SU-DHL-6 (cell line): ENCODE measurements at regions not wholly inside any gene's neighbourhood (a gene's known extent, or its start where the extent isn't known, plus 50 kb on each side); places are given as distances from the start of the nearest gene placed in this dataset.

Experiments used
- H2AFZ ChIP-seq: fragments of 200-600 bp; sonication (generic); 2 replicates; pipeline ENCODE4 v1.6.1; 2014; ENCODE audit warnings: low read depth, mild to moderate bottlenecking, moderate library complexity, mixed read lengths, antibody characterized with exemption, low read length; ENCODE audit not compliant: severe bottlenecking
- H3F3A ChIP-seq: fragments of 200-600 bp; shearing (Covaris generic); 2 replicates; pipeline ENCODE4 v1.6.0; 2016; ENCODE audit warnings: antibody characterized with exemption, mild to moderate bottlenecking; ENCODE audit not compliant: insufficient read depth
- H3K27ac ChIP-seq: fragments of 200-600 bp; sonication (generic); 2 replicates; pipeline ENCODE4 v1.5.1; 2016; ENCODE audit warnings: low read depth, mild to moderate bottlenecking, low read length, moderate library complexity, mixed read lengths
- H3K27me3 ChIP-seq: fragments of 200-600 bp; sonication (generic), shearing (Covaris generic); 2 replicates; pipeline ENCODE4 v1.6.0; 2014; ENCODE audit warnings: mild to moderate bottlenecking, low read length
- H3K36me3 ChIP-seq: fragments of 200-600 bp; sonication (generic); 2 replicates; pipeline ENCODE4 v1.6.1; 2014; ENCODE audit warnings: mild to moderate bottlenecking, low read length, mixed read lengths
- H3K4me2 ChIP-seq: fragments of 300-600, 200-600 bp; shearing (Covaris generic), sonication (generic); 2 replicates; pipeline ENCODE4 v1.6.0; 2014; ENCODE audit warnings: low read length, low read depth, mild to moderate bottlenecking; ENCODE audit not compliant: poor library complexity, severe bottlenecking
- H3K4me3 ChIP-seq: fragments of 200-600 bp; sonication (generic); 2 replicates; pipeline ENCODE4 v1.5.1; 2014; ENCODE audit warnings: antibody characterized with exemption, low read length, mild to moderate bottlenecking, mixed read lengths; ENCODE audit not compliant: insufficient read depth, poor library complexity, severe bottlenecking
- H3K79me2 ChIP-seq: fragments of 200-600 bp; sonication (generic); 2 replicates; pipeline ENCODE4 v1.6.1; 2014; ENCODE audit warnings: mild to moderate bottlenecking, low read length, moderate library complexity; ENCODE audit not compliant: insufficient read depth
- H3K9ac ChIP-seq: fragments of 200-600 bp; sonication (generic); 2 replicates; pipeline ENCODE4 v1.7.0; 2014; ENCODE audit warnings: mild to moderate bottlenecking, low read length
- H3K9me2 ChIP-seq: fragments of 200-600 bp; sonication (generic); replicated peaks from 2 replicates; pipeline ENCODE4 v1.6.1; 2014; ENCODE audit warnings: low read length; ENCODE audit not compliant: insufficient read depth
- H3K9me3 ChIP-seq: fragments of 200-600 bp; sonication (generic); 2 replicates; pipeline ENCODE4 v1.6.1; 2014; ENCODE audit warnings: low read length, mixed read lengths; ENCODE audit not compliant: insufficient read depth
- H4K20me1 ChIP-seq: fragments of 200-600 bp; sonication (generic); 2 replicates; pipeline ENCODE4 v1.6.1; 2014; ENCODE audit warnings: low read depth, mild to moderate bottlenecking, antibody characterized with exemption, low read length, moderate library complexity, mixed read lengths
- CTCF ChIP-seq: fragments of 200-600 bp; sonication (generic); IDR thresholded peaks from one replicate; pipeline ENCODE4 v1.5.1; 2017; ENCODE audit warnings: antibody characterized with exemption, mild to moderate bottlenecking, low read length, moderate library complexity; ENCODE audit not compliant: insufficient read depth, poor library complexity, severe bottlenecking
- EZH2phosphoT487 ChIP-seq: fragments of 200-600 bp; sonication (generic), shearing (Covaris generic); conservative IDR thresholded peaks from 2 replicates; pipeline ENCODE4 v1.6.1; 2018; ENCODE audit warnings: mild to moderate bottlenecking, antibody characterized with exemption, low read length, moderate library complexity, mixed read lengths

GRCh38 chr1:87814573-87814972, 485.9 kb downstream of the LMO4 start:
- 0 out of 2 replicates have a peak overlapping the region, but pooled peaks have one; percentile 12 for H3K9ac ChIP-seq
- peak overlapping the region; percentile 87 for H3K27ac ChIP-seq
- no peaks in the 10 kb centered on the region for H3K9me3 ChIP-seq
- no peak overlapping the region for H3K4me3 ChIP-seq
- no peaks in the 10 kb centered on the region for H3K27me3 ChIP-seq
- peaks cover under 1% of the 10 kb centered on the region; the same call in 1 of the 2 replicates for H3K36me3 ChIP-seq
- no peaks in the 10 kb centered on the region for H4K20me1 ChIP-seq
- peaks cover 25% of the 10 kb centered on the region for H3F3A ChIP-seq
- peak overlapping the region; percentile 3 for H2AFZ ChIP-seq
- H3K4me2 ChIP-seq, result peak overlapping the region; percentile 8
- H3K79me2 ChIP-seq, result no peaks in the 10 kb centered on the region
- H3K9me2 ChIP-seq, result no peaks in the 10 kb centered on the region
- TF ChIP-seq EZH2phosphoT487 (no peak), CTCF (no peak)

- peak overlapping the region; percentile 9 for H3K27ac ChIP-seq
- no peaks in the 10 kb centered on the region for H3K79me2 ChIP-seq
- H2AFZ ChIP-seq, result no peak overlapping the region
- no peaks in the 10 kb centered on the region for H3K9me3 ChIP-seq
- H3F3A ChIP-seq, result peaks cover 29% of the 10 kb centered on the region
- no peak overlapping the region for H3K4me2 ChIP-seq
- no peaks in the 10 kb centered on the region for H4K20me1 ChIP-seq
- H3K9ac ChIP-seq, result no peak overlapping the region
- peaks cover 3% of the 10 kb centered on the region; the same call in 1 of the 2 replicates for H3K36me3 ChIP-seq
- H3K9me2 ChIP-seq, result no peaks in the 10 kb centered on the region
- no peak overlapping the region for H3K4me3 ChIP-seq
- TF ChIP-seq EZH2phosphoT487 (no peak), CTCF (no peak)
- H3K27me3 ChIP-seq, result no peaks in the 10 kb centered on the region
Observed at GRCh38 chr1:87816646-87817045, 488.0 kb downstream of the LMO4 start.

GRCh38 chr1:87820668-87821334, 492.1 kb downstream of the LMO4 start:
- peak overlapping the region; percentile 92 for H3K27ac ChIP-seq
- H4K20me1 ChIP-seq, result no peaks in the 10 kb centered on the region
- peaks cover 3% of the 10 kb centered on the region; the same call in 1 of the 2 replicates for H3K36me3 ChIP-seq
- no peaks in the 10 kb centered on the region for H3K27me3 ChIP-seq
- H3K9ac ChIP-seq, result peak overlapping the region; percentile 53
- peaks cover 38% of the 10 kb centered on the region for H3F3A ChIP-seq
- H2AFZ ChIP-seq, result peak overlapping the region; percentile 37
- no peaks in the 10 kb centered on the region for H3K79me2 ChIP-seq
- H3K9me3 ChIP-seq, result no peaks in the 10 kb centered on the region
- TF ChIP-seq CTCF (no peak), EZH2phosphoT487 (no peak)
- H3K9me2 ChIP-seq, result no peaks in the 10 kb centered on the region
- peak overlapping the region; percentile 40 for H3K4me3 ChIP-seq
- H3K4me2 ChIP-seq, result peak overlapping the region; percentile 67
